OCI-LY7 (cell line): ENCODE measurements at regions not wholly inside any gene's neighbourhood (a gene's known extent, or its start where the extent isn't known, plus 50 kb on each side); places are given as distances from the start of the nearest gene placed in this dataset.
"Not testable (repeated sequence)": the region's sequence is repeated elsewhere in the genome, so short reads cannot be mapped to it uniquely, and the experiment has no call there.

Experiments used
- BruUV-seq: library from RNA; stranded (reverse); fragments of 400-500 nt; replicated peaks from 2 replicates; lab custom pipeline; 2021; lab: Mats Ljungman, UMichigan
- CTCF ChIA-PET: fragments of 300-600 bp; sonication (Branson Sonifier 250); formaldehyde crosslinking; loops from one replicate; lab custom pipeline; 2022; ENCODE audit warnings: antibody characterized with exemption; ENCODE audit not compliant: unreplicated experiment; lab: Charles Lee
- POLR2A ChIA-PET: fragments of 300-600 bp; sonication (Branson Sonifier 250); formaldehyde crosslinking; loops from one replicate; lab custom pipeline; 2022; ENCODE audit warnings: antibody characterized with exemption; lab: Charles Lee
- DNase-seq: peaks from one replicate; pipeline ENCODE4 v3.0.0-alpha.2; 2015; ENCODE audit warnings: low spot score
- H2AFZ ChIP-seq: fragments of 200-600 bp; sonication (generic), shearing (Covaris generic); 2 replicates; pipeline ENCODE4 v1.6.1; 2014; ENCODE audit warnings: mild to moderate bottlenecking, antibody characterized with exemption, low read length, moderate library complexity
- H3K27ac ChIP-seq: fragments of 200-600 bp; sonication (generic); 2 replicates; pipeline ENCODE4 v1.5.1; 2014; ENCODE audit warnings: mixed run types, low read depth, mild to moderate bottlenecking, moderate library complexity, low read length, inconsistent platforms; ENCODE audit not compliant: poor library complexity, severe bottlenecking
- H3K36me3 ChIP-seq: fragments of 200-600 bp; sonication (generic); 2 replicates; pipeline ENCODE4 v1.6.1; 2014; ENCODE audit warnings: mild to moderate bottlenecking, antibody characterized with exemption, low read length, moderate library complexity, mixed read lengths; ENCODE audit not compliant: insufficient read depth
- H3K4me1 ChIP-seq: fragments of 200-600 bp; sonication (generic); 2 replicates; pipeline ENCODE4 v1.5.1; 2014; ENCODE audit warnings: mild to moderate bottlenecking, low read length; ENCODE audit not compliant: insufficient read depth, poor library complexity, severe bottlenecking
- H3K4me2 ChIP-seq: fragments of 200-600 bp; sonication (generic); 2 replicates; pipeline ENCODE4 v1.6.1; 2014; ENCODE audit warnings: mild to moderate bottlenecking, low read length
- H3K4me3 ChIP-seq: fragments of 200-600 bp; sonication (generic); 2 replicates; pipeline ENCODE4 v1.5.1; 2014; ENCODE audit warnings: mild to moderate bottlenecking, low read depth, low read length; ENCODE audit not compliant: poor library complexity, severe bottlenecking
- H3K79me2 ChIP-seq: fragments of 200-600 bp; sonication (generic); 2 replicates; pipeline ENCODE4 v1.6.1; 2016; ENCODE audit warnings: low read depth, mild to moderate bottlenecking, low read length, moderate library complexity, mixed read lengths; ENCODE audit not compliant: insufficient read depth
- H3K9me2 ChIP-seq: fragments of 200-600 bp; sonication (generic); 2 replicates; pipeline ENCODE4 v1.6.1; 2016; ENCODE audit warnings: mild to moderate bottlenecking, low read length, mixed read lengths; ENCODE audit not compliant: insufficient read depth
- H3K9me3 ChIP-seq: fragments of 200-600 bp; sonication (generic); 2 replicates; pipeline ENCODE4 v1.6.1; 2014; ENCODE audit warnings: mild to moderate bottlenecking, mixed run types, low read length, mixed read lengths
- H4K20me1 ChIP-seq: fragments of 200-600 bp; sonication (generic); 2 replicates; pipeline ENCODE4 v1.6.1; 2014; ENCODE audit warnings: mild to moderate bottlenecking, antibody characterized with exemption, low read length, moderate library complexity, mixed read lengths; ENCODE audit not compliant: insufficient read depth
- CTCF ChIP-seq: fragments of 200-600 bp; sonication (generic); conservative IDR thresholded peaks from 2 replicates; pipeline ENCODE4 v1.5.1; 2014; ENCODE audit warnings: mild to moderate bottlenecking, antibody characterized with exemption, low read length, moderate library complexity, mixed read lengths
- EZH2phosphoT487 ChIP-seq: fragments of 200-600 bp; sonication (generic); IDR thresholded peaks from 2 replicates; pipeline ENCODE4 v1.6.1; 2018; ENCODE audit warnings: low read depth, borderline replicate concordance, mild to moderate bottlenecking, mixed run types, antibody characterized with exemption, low read length, moderate library complexity, mixed read lengths
- intact Hi-C: fragments of 100-400 bp; cut with micrococcal nuclease; formaldehyde crosslinking; loops from one replicate; pipeline ENCODE4 v1.10.0; 2022; ENCODE audit not compliant: unreplicated experiment

- intact Hi-C loops: no loop called here
- Histone ChIP-seq H2AFZ (no peak overlapping the region), H3K4me3 (no peak overlapping the region), H3K79me2 (no peaks in the 10 kb centered on the region), H3K4me2 (no peak overlapping the region), H3K9me3 (no peaks in the 10 kb centered on the region), H3K4me1 (no peaks in the 10 kb centered on the region), H4K20me1 (no peaks in the 10 kb centered on the region), H3K9me2 (no peaks in the 10 kb centered on the region), H3K27ac (no peak overlapping the region), H3K36me3 (no peaks in the 10 kb centered on the region)
- no TSS peak for BruUV-seq
- DNase-seq: no peak
- CTCF ChIA-PET: no interaction called here
- TF ChIP-seq CTCF (no peak), EZH2phosphoT487 (no peak)
- POLR2A ChIA-PET: no interaction called here
These were observed 748.5 kb upstream of the MBL2 start for GRCh38 chr10:53521046-53521445.

GRCh38 chr10:53508197-53508596, 735.6 kb upstream of the MBL2 start:
- BruUV-seq: no TSS peak
- ChIA-PET POLR2A (no interaction called here), CTCF (no interaction called here)
- H3K79me2 ChIP-seq: no peaks in the 10 kb centered on the region
- no peak for DNase-seq
- intact Hi-C loops: no loop called here
- TF ChIP-seq EZH2phosphoT487: no peak
- no peak for TF ChIP-seq CTCF
- no peak overlapping the region for H3K27ac ChIP-seq
- no peak overlapping the region for H2AFZ ChIP-seq
- H3K4me2 ChIP-seq: no peak overlapping the region
- no peak overlapping the region for H3K4me3 ChIP-seq
- no peaks in the 10 kb centered on the region for H3K4me1 ChIP-seq
- H3K9me3 ChIP-seq: no peaks in the 10 kb centered on the region
- no peaks in the 10 kb centered on the region for H3K36me3 ChIP-seq
- H4K20me1 ChIP-seq: no peaks in the 10 kb centered on the region
- no peaks in the 10 kb centered on the region for H3K9me2 ChIP-seq

GRCh38 chr10:53504492-53504891, 731.9 kb upstream of the MBL2 start:
- H3K36me3 ChIP-seq, DNase-seq, H3K9me3 ChIP-seq, H3K27ac ChIP-seq, H2AFZ ChIP-seq, POLR2A ChIA-PET, H3K79me2 ChIP-seq, H3K4me3 ChIP-seq, H3K4me2 ChIP-seq, BruUV-seq, CTCF ChIA-PET, H3K4me1 ChIP-seq, intact Hi-C loops, H4K20me1 ChIP-seq, H3K9me2 ChIP-seq: not testable (repeated sequence)
